Osteoblast (primary cell): ENCODE measurements at regions not wholly inside any gene's neighbourhood (a gene's known extent, or its start where the extent isn't known, plus 50 kb on each side); places are given as distances from the start of the nearest gene placed in this dataset.

ENCODE experiments used
- DNase-seq: peaks from one replicate; pipeline ENCODE4 v3.0.0; 2011; ENCODE audit warnings: low spot score, mixed read lengths; ENCODE audit not compliant: insufficient read length; ENCODE audit errors: missing footprints
- H2AFZ ChIP-seq: 2 replicates; pipeline ENCODE4 v1.6.0; 2011; ENCODE audit warnings: mild to moderate bottlenecking, low read length
- H3K27ac ChIP-seq: 2 replicates; pipeline ENCODE4 v1.5.1; 2011; ENCODE audit warnings: mild to moderate bottlenecking, low read depth, low read length, moderate library complexity
- H3K27me3 ChIP-seq: 2 replicates; pipeline ENCODE4 v1.6.0; 2012; ENCODE audit warnings: mild to moderate bottlenecking, control low read depth, inconsistent platforms, low read length, moderate library complexity; ENCODE audit not compliant: insufficient read depth
- H3K36me3 ChIP-seq: 2 replicates; pipeline ENCODE4 v1.5.1; 2011; ENCODE audit warnings: mild to moderate bottlenecking, low read length, control low read depth, moderate library complexity; ENCODE audit not compliant: insufficient read depth
- H3K4me1 ChIP-seq: 2 replicates; pipeline ENCODE4 v1.5.1; 2011; ENCODE audit warnings: mild to moderate bottlenecking, low read length, control low read depth, moderate library complexity; ENCODE audit not compliant: insufficient read depth
- H3K4me2 ChIP-seq: 2 replicates; pipeline ENCODE4 v1.6.0; 2011; ENCODE audit warnings: mild to moderate bottlenecking, low read length; ENCODE audit not compliant: insufficient read depth
- H3K4me3 ChIP-seq: fragments of 200-600 bp; sonication (generic); 3 replicates; pipeline ENCODE4 v1.5.1; 2012; ENCODE audit warnings: mild to moderate bottlenecking, low read length, inconsistent platforms; ENCODE audit not compliant: insufficient read depth
- H3K79me2 ChIP-seq: 2 replicates; pipeline ENCODE4 v1.6.0; 2012; ENCODE audit warnings: mild to moderate bottlenecking, low read length, control low read depth, inconsistent platforms; ENCODE audit not compliant: insufficient read depth
- H3K9me3 ChIP-seq: 2 replicates; pipeline ENCODE4 v1.5.1; 2011; ENCODE audit warnings: low read depth, low read length, control low read depth
- H4K20me1 ChIP-seq: 2 replicates; pipeline ENCODE4 v1.6.0; 2012; ENCODE audit warnings: mild to moderate bottlenecking, low read length, control low read depth; ENCODE audit not compliant: insufficient read depth
- TF ChIP-seq, protein P1 (sequence below): IDR thresholded peaks from 2 replicates; pipeline ENCODE4 v1.5.1; 2011; ENCODE audit warnings: mild to moderate bottlenecking, low read depth, low read length, moderate library complexity; ENCODE audit errors: extremely low read depth

DNA sequence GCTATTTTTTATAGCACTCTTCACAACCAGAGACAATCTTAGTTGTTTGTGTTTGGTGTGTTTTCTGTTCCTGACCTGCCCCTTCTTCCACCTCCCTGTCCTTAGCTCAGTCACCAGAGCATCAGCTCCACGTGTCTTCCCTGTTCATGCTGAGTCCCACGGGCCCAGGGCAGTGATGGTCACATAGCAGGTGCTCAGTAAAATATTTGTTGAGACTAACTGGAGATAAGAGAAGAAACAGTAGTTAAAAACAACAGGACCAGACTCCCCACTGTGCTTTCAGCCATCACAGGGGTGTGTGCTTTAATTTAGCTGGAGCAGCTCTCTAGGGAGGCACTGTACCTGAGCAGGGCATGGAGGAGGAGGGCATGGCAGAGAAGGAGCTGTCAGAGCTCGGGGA, 307.3 kb upstream of the ZNF32 start:
- no peak overlapping the region for H3K4me2 ChIP-seq
- no peak overlapping the region for H3K27ac ChIP-seq
- H3K27me3 ChIP-seq: no peaks in the 10 kb centered on the region
- H2AFZ ChIP-seq: no peak overlapping the region
- DNase-seq: no peak
- H4K20me1 ChIP-seq: no peaks in the 10 kb centered on the region
- H3K4me1 ChIP-seq: peaks cover under 1% of the 10 kb centered on the region
- TF ChIP-seq, protein P1, sequence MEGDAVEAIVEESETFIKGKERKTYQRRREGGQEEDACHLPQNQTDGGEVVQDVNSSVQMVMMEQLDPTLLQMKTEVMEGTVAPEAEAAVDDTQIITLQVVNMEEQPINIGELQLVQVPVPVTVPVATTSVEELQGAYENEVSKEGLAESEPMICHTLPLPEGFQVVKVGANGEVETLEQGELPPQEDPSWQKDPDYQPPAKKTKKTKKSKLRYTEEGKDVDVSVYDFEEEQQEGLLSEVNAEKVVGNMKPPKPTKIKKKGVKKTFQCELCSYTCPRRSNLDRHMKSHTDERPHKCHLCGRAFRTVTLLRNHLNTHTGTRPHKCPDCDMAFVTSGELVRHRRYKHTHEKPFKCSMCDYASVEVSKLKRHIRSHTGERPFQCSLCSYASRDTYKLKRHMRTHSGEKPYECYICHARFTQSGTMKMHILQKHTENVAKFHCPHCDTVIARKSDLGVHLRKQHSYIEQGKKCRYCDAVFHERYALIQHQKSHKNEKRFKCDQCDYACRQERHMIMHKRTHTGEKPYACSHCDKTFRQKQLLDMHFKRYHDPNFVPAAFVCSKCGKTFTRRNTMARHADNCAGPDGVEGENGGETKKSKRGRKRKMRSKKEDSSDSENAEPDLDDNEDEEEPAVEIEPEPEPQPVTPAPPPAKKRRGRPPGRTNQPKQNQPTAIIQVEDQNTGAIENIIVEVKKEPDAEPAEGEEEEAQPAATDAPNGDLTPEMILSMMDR: no peak
- H3K36me3 ChIP-seq: no peaks in the 10 kb centered on the region
- H3K79me2 ChIP-seq: no peaks in the 10 kb centered on the region
- no peak overlapping the region for H3K4me3 ChIP-seq
- H3K9me3 ChIP-seq: peaks cover 3% of the 10 kb centered on the region

DNA sequence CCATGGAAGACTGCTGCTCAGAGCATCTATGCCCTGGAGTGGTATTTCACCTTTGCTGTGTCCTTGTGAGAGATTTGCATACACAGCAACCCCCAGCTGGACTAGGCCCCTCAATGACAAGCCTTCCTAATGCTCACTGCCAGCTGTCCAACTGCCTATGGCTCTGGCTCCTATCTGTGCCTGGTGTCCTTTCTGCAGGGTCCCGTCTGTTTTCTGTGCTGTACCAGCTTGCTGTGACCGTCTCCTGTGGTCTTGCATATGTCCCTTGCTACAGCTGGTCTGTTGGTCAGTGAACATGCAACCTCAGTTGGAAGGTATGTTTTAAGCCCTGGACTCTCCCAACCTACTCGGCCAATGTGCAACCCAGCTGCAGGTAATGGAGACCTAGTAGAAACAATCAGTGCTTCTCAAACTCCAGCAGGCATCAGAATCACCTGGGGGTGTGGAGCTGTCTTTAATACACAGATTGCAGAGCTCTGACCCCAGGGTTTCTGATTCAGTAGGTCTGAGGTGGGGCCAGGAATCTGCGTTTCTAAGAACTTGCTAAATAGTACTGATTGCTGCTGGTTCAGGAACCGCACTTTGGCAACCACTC, 306.4 kb upstream of the ZNF32 start:
- H3K9me3 ChIP-seq: peaks cover 3% of the 10 kb centered on the region
- TF ChIP-seq, protein P1: no peak
- H3K4me1 ChIP-seq: no peaks in the 10 kb centered on the region
- H3K27ac ChIP-seq: no peak overlapping the region
- H3K27me3 ChIP-seq: no peaks in the 10 kb centered on the region
- no peaks in the 10 kb centered on the region for H3K36me3 ChIP-seq
- no peak for DNase-seq
- H4K20me1 ChIP-seq: no peaks in the 10 kb centered on the region
- no peaks in the 10 kb centered on the region for H3K79me2 ChIP-seq
- H2AFZ ChIP-seq: no peak overlapping the region
- no peak overlapping the region for H3K4me3 ChIP-seq
- H3K4me2 ChIP-seq: no peak overlapping the region

DNA sequence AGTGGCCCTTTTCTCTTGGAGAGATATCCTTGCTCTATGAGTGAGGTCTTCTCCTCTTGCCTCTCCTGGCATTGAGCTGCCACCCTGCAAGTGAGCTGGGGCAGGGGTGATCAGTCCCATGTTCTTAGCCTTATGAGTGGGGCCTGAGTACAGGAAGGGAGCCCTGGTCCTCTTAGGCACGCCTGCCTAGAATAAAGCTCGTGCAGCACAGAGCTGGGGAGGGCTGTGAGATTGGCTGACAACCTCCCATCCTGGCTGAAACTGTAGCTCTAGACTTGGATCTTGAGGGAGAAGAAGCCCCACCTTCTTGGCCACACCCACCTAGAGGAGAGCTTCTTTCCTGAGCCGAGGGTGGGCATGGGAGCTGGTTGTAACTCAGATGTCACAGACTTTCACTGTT, 305.0 kb upstream of the ZNF32 start:
- Histone ChIP-seq H4K20me1 (no peaks in the 10 kb centered on the region), H3K4me1 (no peaks in the 10 kb centered on the region), H3K36me3 (no peaks in the 10 kb centered on the region), H3K9me3 (peaks cover 3% of the 10 kb centered on the region), H3K27me3 (no peaks in the 10 kb centered on the region), H3K4me3 (no peak overlapping the region), H3K4me2 (no peak overlapping the region), H2AFZ (no peak overlapping the region), H3K79me2 (no peaks in the 10 kb centered on the region), H3K27ac (no peak overlapping the region)
- DNase-seq: no peak
- TF ChIP-seq, protein P1: no peak

DNA sequence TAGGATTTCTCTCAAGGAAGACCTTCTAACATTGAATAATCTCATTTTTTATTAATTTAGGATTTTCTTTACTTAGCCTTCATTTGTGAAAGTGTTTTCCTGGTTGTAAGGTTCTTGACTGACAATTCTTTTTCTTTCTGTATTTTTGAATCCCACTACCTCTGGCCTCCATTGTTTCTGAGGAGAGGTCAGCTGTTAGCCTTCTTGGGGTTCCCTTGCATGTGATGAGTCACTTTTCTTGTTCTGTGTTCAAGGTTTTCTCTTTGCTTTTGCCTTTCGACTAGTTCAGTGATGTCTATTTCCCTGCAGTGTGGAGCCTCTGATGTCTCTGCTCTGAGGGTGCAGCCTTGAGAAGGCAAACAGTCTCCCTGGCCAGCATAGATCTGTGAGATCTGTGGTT, 304.1 kb upstream of the ZNF32 start:
- no peak for DNase-seq
- Histone ChIP-seq H3K9me3 (peaks cover 3% of the 10 kb centered on the region), H3K4me2 (no peak overlapping the region), H3K27me3 (no peaks in the 10 kb centered on the region), H3K27ac (no peak overlapping the region), H2AFZ (no peak overlapping the region), H3K36me3 (no peaks in the 10 kb centered on the region), H3K4me3 (no peak overlapping the region), H3K4me1 (no peaks in the 10 kb centered on the region), H3K79me2 (no peaks in the 10 kb centered on the region), H4K20me1 (no peaks in the 10 kb centered on the region)
- TF ChIP-seq, protein P1: no peak
